Breast epithelium (tissue), 4 donors: ENCODE measurements at regions not wholly inside any gene's neighbourhood (a gene's known extent, or its start where the extent isn't known, plus 50 kb on each side); places are given as distances from the start of the nearest gene placed in this dataset.
A peak's percentile ranks its signal among the peaks of the same experiment; 100 is the strongest.

Source experiments
- DNase-seq, 2 donors: peaks; one replicate each; pipeline ENCODE4 v3.0.0-alpha.2; 2019; ENCODE audit warnings: low spot score in 2 of 2
- H3K27ac ChIP-seq, 2 donors: fragments of 200-600 bp; sonication (generic) in 1 of 2; one replicate each; pipeline ENCODE4 v1.5.1; 2016 to 2019; ENCODE audit warnings: mild to moderate bottlenecking in 1 of 2
- H3K27me3 ChIP-seq, 2 donors: fragments of 200-600 bp; sonication (generic) in 1 of 2; one replicate each; pipeline versions ENCODE4 v1.5.1 to v1.6.0; 2017 to 2019; ENCODE audit warnings: control low read depth in 1 of 2, mild to moderate bottlenecking in 1 of 2
- H3K36me3 ChIP-seq: fragments of 200-600 bp; one replicate; pipeline ENCODE4 v1.5.1; 2019
- H3K4me1 ChIP-seq, 2 donors: fragments of 200-600 bp; sonication (generic); one replicate each; pipeline ENCODE4 v1.5.1; 2016 to 2019; ENCODE audit warnings: control low read depth in 1 of 2
- H3K4me3 ChIP-seq, 3 donors: fragments of 200-600 bp; sonication (generic); 1 replicate in 2 of 3; 2 replicates in 1 of 3; pipeline ENCODE4 v1.5.1; 2016 to 2019; ENCODE audit warnings: mild to moderate bottlenecking in 3 of 3, moderate library complexity in 2 of 3
- H3K9me3 ChIP-seq, 2 donors: fragments of 200-600 bp; sonication (generic) in 1 of 2; one replicate each; pipeline ENCODE4 v1.5.1; 2016 to 2019; ENCODE audit warnings: control low read depth in 1 of 2
- CTCF ChIP-seq, 3 donors: fragments of 450-650 bp; IDR thresholded peaks; one replicate each; pipeline ENCODE4 v1.5.1; 2016 to 2017; ENCODE audit warnings: antibody characterized with exemption in 3 of 3, mild to moderate bottlenecking in 3 of 3, moderate library complexity in 3 of 3
- POLR2A ChIP-seq: fragments of 450-650 bp; IDR thresholded peaks from one replicate; pipeline ENCODE4 v1.6.1; 2016; ENCODE audit warnings: antibody characterized with exemption, mild to moderate bottlenecking, moderate library complexity
- POLR2AphosphoS5 ChIP-seq, 3 donors: sonication (generic); formaldehyde crosslinking; IDR thresholded peaks; one replicate each; pipeline ENCODE4 v1.6.1; 2017; ENCODE audit warnings: antibody characterized with exemption in 3 of 3
- intact Hi-C: fragments of 100-400 bp; cut with DNase I; formaldehyde crosslinking; loops from one replicate; pipeline ENCODE4 v1.15.1; 2023; ENCODE audit warnings: low total_unique reads

DNA sequence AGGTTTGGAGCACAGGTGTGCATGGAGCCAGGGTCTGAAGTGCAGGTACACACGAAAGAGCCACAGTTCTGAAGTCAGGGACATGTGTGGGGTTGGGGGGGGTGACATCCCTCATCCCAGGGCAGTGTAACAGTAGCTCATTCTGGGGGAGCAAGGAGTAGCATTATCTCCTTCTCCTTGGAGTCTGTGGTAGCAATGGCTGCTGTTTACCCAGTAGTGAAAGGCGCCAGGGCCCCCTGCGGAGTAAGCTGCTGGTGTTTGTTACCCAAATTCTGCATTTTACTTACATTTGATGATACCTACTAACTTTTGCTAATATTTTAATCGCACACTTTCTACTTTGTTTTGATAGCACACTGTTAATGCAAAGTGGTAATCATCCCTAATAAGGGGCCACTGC is 665.5 kb downstream of the GATA3 start:
- no peak for DNase-seq
- no peak overlapping the region for H3K4me3 ChIP-seq
- H3K36me3 ChIP-seq = no peaks in the 10 kb centered on the region
- no peaks in the 10 kb centered on the region for H3K4me1 ChIP-seq
- H3K9me3 ChIP-seq = peaks cover 11 to 12% of the 10 kb centered on the region in 2 donors
- no peaks in the 10 kb centered on the region for H3K27me3 ChIP-seq
- no peak for TF ChIP-seq POLR2AphosphoS5 (IDR thresholded peaks at IDR 0.05)
- no peak for TF ChIP-seq CTCF (IDR thresholded peaks at IDR 0.05)
- TF ChIP-seq POLR2A = no peak
- intact Hi-C loops = loop anchor here (5.0 kb wide), 1 partner anchor 873 kb away; no protein-coding TSS in a partner anchor
- no peak overlapping the region for H3K27ac ChIP-seq

DNA sequence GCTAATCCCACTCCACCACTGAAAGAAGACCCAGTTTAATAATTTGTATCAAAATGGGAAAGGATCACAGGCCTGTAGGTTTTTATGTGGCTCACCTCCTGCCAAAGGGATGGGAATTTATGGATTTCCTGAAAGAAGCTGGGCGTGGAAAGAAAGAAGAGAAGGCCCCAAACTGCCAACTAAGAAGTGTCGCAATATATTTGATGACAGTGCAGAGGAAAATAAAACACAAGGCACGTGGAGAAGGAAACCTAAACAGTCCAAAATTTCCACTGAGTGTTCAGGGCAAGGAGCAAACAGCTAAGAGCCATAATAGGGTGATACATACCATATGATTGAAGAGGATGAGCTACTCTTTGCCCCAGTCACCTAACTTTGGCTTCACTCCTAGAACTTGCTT is 667.2 kb downstream of the GATA3 start:
- DNase-seq = no peak
- H3K4me3 ChIP-seq = no peak overlapping the region
- H3K9me3 ChIP-seq = peaks cover 11 to 12% of the 10 kb centered on the region in 2 donors
- TF ChIP-seq POLR2A = no peak
- no peak for TF ChIP-seq CTCF (IDR thresholded peaks at IDR 0.05)
- no peak for TF ChIP-seq POLR2AphosphoS5 (IDR thresholded peaks at IDR 0.05)
- H3K4me1 ChIP-seq = no peaks in the 10 kb centered on the region
- H3K36me3 ChIP-seq = no peaks in the 10 kb centered on the region
- peak overlapping the region in 1 of 2 donors; percentile 25 for H3K27ac ChIP-seq
- no peaks in the 10 kb centered on the region for H3K27me3 ChIP-seq
- intact Hi-C loops = loop anchor here (5.0 kb wide), 1 partner anchor 874 kb away; no protein-coding TSS in a partner anchor

DNA sequence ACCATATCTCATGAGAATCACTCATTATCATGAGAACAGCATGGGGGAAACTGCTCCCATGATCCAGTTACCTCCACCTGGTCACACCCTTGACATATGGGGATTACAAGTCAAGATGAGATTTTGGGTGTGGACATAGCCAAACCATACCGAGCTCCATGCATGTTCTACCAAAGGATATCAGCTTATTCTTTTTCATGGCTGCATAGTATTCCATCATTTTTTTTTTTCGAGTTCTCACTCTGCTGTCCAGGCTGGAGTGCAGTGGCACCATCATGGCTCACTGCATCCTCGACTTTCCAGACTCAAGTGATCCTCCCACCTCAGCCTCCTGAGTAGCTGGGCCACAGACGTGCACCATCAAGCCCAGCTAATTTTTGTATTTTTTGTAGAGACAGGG is 668.3 kb downstream of the GATA3 start:
- no peak overlapping the region for H3K27ac ChIP-seq
- intact Hi-C loops = loop anchor here (5.0 kb wide), 1 partner anchor 876 kb away; no protein-coding TSS in a partner anchor
- H3K27me3 ChIP-seq = no peaks in the 10 kb centered on the region
- peaks cover 11 to 12% of the 10 kb centered on the region in 2 donors for H3K9me3 ChIP-seq
- TF ChIP-seq POLR2A = no peak
- no peak for TF ChIP-seq POLR2AphosphoS5 (IDR thresholded peaks at IDR 0.05)
- TF ChIP-seq CTCF (IDR thresholded peaks at IDR 0.05) = no peak
- no peak for DNase-seq
- H3K36me3 ChIP-seq = no peaks in the 10 kb centered on the region
- H3K4me3 ChIP-seq = no peak overlapping the region
- no peaks in the 10 kb centered on the region for H3K4me1 ChIP-seq

DNA sequence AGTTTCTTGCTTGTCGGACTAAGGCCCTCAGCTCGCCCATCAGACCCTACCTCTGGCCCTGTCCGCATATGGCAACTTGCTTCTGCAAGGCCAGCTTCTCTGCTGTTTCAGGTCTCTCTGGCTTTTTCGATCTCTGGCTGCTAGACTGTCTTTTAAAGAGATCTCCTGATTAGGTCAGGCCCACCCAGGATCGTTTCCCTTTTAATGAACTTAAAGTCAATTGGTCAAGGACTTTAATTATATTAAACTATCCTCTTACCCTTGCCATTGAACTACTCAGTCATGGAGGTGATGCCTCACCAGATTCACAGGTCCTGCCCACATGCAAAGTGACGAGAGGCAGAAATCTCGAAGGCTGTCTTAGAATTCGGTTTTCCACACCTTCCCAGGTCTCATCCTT is 670.9 kb downstream of the GATA3 start:
- TF ChIP-seq CTCF (IDR thresholded peaks at IDR 0.05) (no peak), POLR2AphosphoS5 (IDR thresholded peaks at IDR 0.05) (no peak), POLR2A (no peak)
- no peaks in the 10 kb centered on the region for H3K4me1 ChIP-seq
- no peak overlapping the region for H3K4me3 ChIP-seq
- H3K27me3 ChIP-seq = no peaks in the 10 kb centered on the region
- H3K27ac ChIP-seq = no peak overlapping the region
- intact Hi-C loops = no loop called here
- H3K9me3 ChIP-seq = no peaks in the 10 kb centered on the region
- H3K36me3 ChIP-seq = no peaks in the 10 kb centered on the region
- no peak for DNase-seq

- no peak for TF ChIP-seq CTCF (IDR thresholded peaks at IDR 0.05)
- TF ChIP-seq POLR2A = no peak
- TF ChIP-seq POLR2AphosphoS5 (IDR thresholded peaks at IDR 0.05) = no peak
- H3K4me3 ChIP-seq = no peak overlapping the region
- DNase-seq = no peak
- H3K4me1 ChIP-seq = no peaks in the 10 kb centered on the region
- intact Hi-C loops = no loop called here
- no peaks in the 10 kb centered on the region for H3K27me3 ChIP-seq
- no peaks in the 10 kb centered on the region for H3K36me3 ChIP-seq
- no peaks in the 10 kb centered on the region for H3K9me3 ChIP-seq
- no peak overlapping the region for H3K27ac ChIP-seq
These were observed 671.7 kb downstream of the GATA3 start for GRCh38 chr10:8726084-8726778.
